Keratinocyte (primary cell): ENCODE measurements at regions not wholly inside any gene's neighbourhood (a gene's known extent, or its start where the extent isn't known, plus 50 kb on each side); places are given as distances from the start of the nearest gene placed in this dataset.

Source experiments
- CTCF ChIP-seq, 3 experiments: IDR thresholded peaks in 1 of 3; conservative IDR thresholded peaks in 1 of 3; optimal IDR thresholded peaks in 1 of 3; 2 replicates in 2 of 3; 3 replicates in 1 of 3; pipeline versions ENCODE3 to v1.5.1; 2011; ENCODE audit warnings: low read length in 3 of 3, mild to moderate bottlenecking in 3 of 3, moderate library complexity in 2 of 3, control low read depth in 1 of 3, inconsistent platforms in 1 of 3; ENCODE audit not compliant: insufficient read depth in 2 of 3; ENCODE audit errors: extremely low read depth in 1 of 3
- EZH2 ChIP-seq: IDR thresholded peaks from one replicate; pipeline ENCODE4 v1.6.1; 2012; ENCODE audit warnings: inconsistent platforms, mild to moderate bottlenecking, low read length, moderate library complexity

DNA sequence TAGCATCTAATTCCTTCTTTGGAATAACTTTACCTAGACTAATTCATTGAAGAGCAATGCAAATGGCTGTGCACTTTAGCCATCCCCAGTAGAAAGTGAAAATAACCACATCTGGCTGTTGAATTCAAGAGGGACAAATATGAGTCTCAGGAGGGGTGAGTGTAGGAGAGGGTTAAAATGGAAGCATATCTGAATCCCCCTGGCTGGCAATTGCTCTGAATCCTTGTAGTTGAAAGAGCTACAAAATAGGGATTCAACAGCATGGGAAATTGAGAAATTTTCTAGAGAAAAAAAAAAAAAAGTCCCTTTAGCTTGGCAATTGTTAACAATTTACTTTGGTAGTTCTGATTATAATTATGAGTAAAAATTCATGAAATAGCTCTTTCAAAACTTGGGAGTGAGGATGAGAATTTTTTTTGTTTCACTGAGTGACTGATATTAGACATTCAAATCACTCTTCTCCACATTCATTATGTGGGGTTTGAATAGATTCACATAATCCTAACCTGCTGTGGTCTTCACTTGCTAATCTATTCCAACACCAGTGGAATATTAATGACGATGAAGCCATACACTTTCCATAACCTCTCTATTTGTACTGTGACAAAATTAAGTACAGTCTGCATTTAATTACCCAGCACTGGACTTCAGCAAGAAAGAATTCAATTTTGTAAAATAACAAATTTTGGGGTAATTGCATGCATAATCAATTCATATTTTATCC is 569.0 kb upstream of the MCTP2 start:
- no peak for TF ChIP-seq CTCF (optimal IDR thresholded peaks at IDR 0.05 in 1 of 3, IDR thresholded peaks at IDR 0.05 in 1 of 3, conservative IDR thresholded peaks at IDR 0.05 in 1 of 3; ENCODE audit: extremely low read depth in 1 of 3, insufficient read depth in 2 of 3, low read length in 3 of 3)
- TF ChIP-seq EZH2: no peak
